Liver (tissue), 8 donors: ENCODE measurements at regions not wholly inside any gene's neighbourhood (a gene's known extent, or its start where the extent isn't known, plus 50 kb on each side); places are given as distances from the start of the nearest gene placed in this dataset.

Experiments
- DNase-seq: peaks from one replicate; pipeline ENCODE4 v3.0.0-alpha.2; 2017; ENCODE audit warnings: low spot score
- H3K27ac ChIP-seq, 2 donors: one replicate each; pipeline ENCODE4 v1.7.0; 2013; ENCODE audit warnings: inconsistent platforms in 2 of 2, low read length in 2 of 2, control low read depth in 1 of 2, low read depth in 1 of 2, mild to moderate bottlenecking in 1 of 2
- H3K27me3 ChIP-seq, 4 donors: one replicate each; pipeline versions ENCODE4 v1.6.1 to v1.7.0; 2013; ENCODE audit warnings: low read length in 3 of 4, inconsistent platforms in 1 of 4, mild to moderate bottlenecking in 1 of 4, moderate library complexity in 1 of 4; ENCODE audit not compliant: control insufficient read depth in 4 of 4, insufficient read depth in 4 of 4
- H3K36me3 ChIP-seq, 4 donors: one replicate each; pipeline versions ENCODE4 v1.6.1 to v1.7.0; 2013; ENCODE audit warnings: low read length in 3 of 4, mild to moderate bottlenecking in 3 of 4, low read depth in 1 of 4, moderate library complexity in 1 of 4; ENCODE audit not compliant: control insufficient read depth in 4 of 4, insufficient read depth in 3 of 4
- H3K4me1 ChIP-seq, 4 donors: one replicate each; pipeline versions ENCODE4 v1.6.1 to v1.7.0; 2013; ENCODE audit warnings: low read length in 3 of 4, mild to moderate bottlenecking in 3 of 4, moderate library complexity in 1 of 4; ENCODE audit not compliant: control insufficient read depth in 4 of 4, insufficient read depth in 4 of 4
- H3K4me3 ChIP-seq, 3 donors: one replicate each; pipeline versions ENCODE4 v1.6.1 to v1.7.0; 2013; ENCODE audit warnings: low read length in 3 of 3, control low read depth in 1 of 3, low read depth in 1 of 3, mild to moderate bottlenecking in 1 of 3
- H3K9ac ChIP-seq, 2 donors: one replicate each; pipeline ENCODE4 v1.7.0; 2013; ENCODE audit warnings: low read length in 2 of 2, mild to moderate bottlenecking in 2 of 2, moderate library complexity in 2 of 2, control low read depth in 1 of 2, low read depth in 1 of 2
- H3K9me3 ChIP-seq, 4 donors: one replicate each; pipeline versions ENCODE4 v1.6.1 to v1.7.0; 2013; ENCODE audit warnings: low read length in 3 of 4; ENCODE audit not compliant: control insufficient read depth in 4 of 4
- ATF3 ChIP-seq: IDR thresholded peaks from 2 replicates; pipeline ENCODE4 v1.6.1; 2016; ENCODE audit warnings: antibody characterized with exemption
- CTCF ChIP-seq: fragments of 150-350 bp; IDR thresholded peaks from 2 replicates; pipeline ENCODE4 v1.5.1; 2017; ENCODE audit warnings: improper control_type of control experiment, low read depth, low read length; ENCODE audit not compliant: missing input control
- EGR1 ChIP-seq, 2 donors: IDR thresholded peaks; 2 replicates each; pipeline ENCODE4 v1.6.1; 2016 to 2018; ENCODE audit warnings: antibody characterized with exemption in 2 of 2, low read depth in 2 of 2
- FOXA1 ChIP-seq: IDR thresholded peaks from 2 replicates; pipeline ENCODE4 v1.6.1; 2016; ENCODE audit warnings: antibody characterized with exemption
- FOXA2 ChIP-seq: IDR thresholded peaks from 2 replicates; pipeline ENCODE4 v1.6.1; 2016; ENCODE audit warnings: antibody characterized with exemption
- GABPA ChIP-seq, 2 donors: IDR thresholded peaks in 1 of 2; conservative IDR thresholded peaks in 1 of 2; 2 replicates each; pipeline ENCODE4 v1.6.1; 2016; ENCODE audit warnings: antibody characterized with exemption in 2 of 2, mild to moderate bottlenecking in 1 of 2, moderate library complexity in 1 of 2
- HNF4A ChIP-seq, 2 donors: conservative IDR thresholded peaks; 2 replicates each; pipeline ENCODE4 v1.6.1; 2016; ENCODE audit warnings: antibody characterized with exemption in 2 of 2, mild to moderate bottlenecking in 2 of 2
- HNF4G ChIP-seq: IDR thresholded peaks from 2 replicates; pipeline ENCODE4 v1.6.1; 2016; ENCODE audit warnings: antibody characterized with exemption
- JUND ChIP-seq, 2 donors: IDR thresholded peaks; 2 replicates each; pipeline ENCODE4 v1.6.1; 2016; ENCODE audit warnings: antibody characterized with exemption in 2 of 2
- MAX ChIP-seq: IDR thresholded peaks from 2 replicates; pipeline ENCODE4 v1.6.1; 2016; ENCODE audit warnings: antibody characterized with exemption
- NR2F2 ChIP-seq: IDR thresholded peaks from 2 replicates; pipeline ENCODE4 v1.6.1; 2016; ENCODE audit warnings: antibody characterized with exemption
- RAD21 ChIP-seq, 2 donors: IDR thresholded peaks; 2 replicates each; pipeline ENCODE4 v1.6.1; 2016; ENCODE audit warnings: antibody characterized with exemption in 2 of 2, mild to moderate bottlenecking in 2 of 2
- RXRA ChIP-seq, 2 donors: IDR thresholded peaks; 2 replicates each; pipeline ENCODE4 v1.6.1; 2017 to 2018; ENCODE audit warnings: antibody characterized with exemption in 2 of 2, mild to moderate bottlenecking in 1 of 2
- SP1 ChIP-seq: IDR thresholded peaks from 2 replicates; pipeline ENCODE4 v1.6.1; 2018; ENCODE audit warnings: antibody characterized with exemption, mild to moderate bottlenecking
- TAF1 ChIP-seq: conservative IDR thresholded peaks from 2 replicates; pipeline ENCODE4 v1.6.1; 2016; ENCODE audit warnings: antibody characterized with exemption, mild to moderate bottlenecking
- YY1 ChIP-seq: IDR thresholded peaks from 2 replicates; pipeline ENCODE4 v1.6.1; 2016; ENCODE audit warnings: antibody characterized with exemption, mild to moderate bottlenecking
- WGBS: extraction: QIAGEN DNeasy Blood & Tissue Kit; methylation state at CpG from one replicate; pipeline ENCODE4 v1.1.7; 2013; 5-methylcytosine and 5-hydroxymethylcytosine counted together
- TF ChIP-seq, protein P1 (sequence below): IDR thresholded peaks from 2 replicates; pipeline ENCODE4 v1.6.1; 2016; ENCODE audit warnings: antibody characterized with exemption
- TF ChIP-seq, protein P2 (sequence below): IDR thresholded peaks from 2 replicates; pipeline ENCODE4 v1.6.1; 2016; ENCODE audit warnings: antibody characterized with exemption, mild to moderate bottlenecking
- donor health status: healthy.
- donor health status: healthy.
- donor health status: healthy.
- donor health status: healthy.
- donor health status: healthy.

DNA sequence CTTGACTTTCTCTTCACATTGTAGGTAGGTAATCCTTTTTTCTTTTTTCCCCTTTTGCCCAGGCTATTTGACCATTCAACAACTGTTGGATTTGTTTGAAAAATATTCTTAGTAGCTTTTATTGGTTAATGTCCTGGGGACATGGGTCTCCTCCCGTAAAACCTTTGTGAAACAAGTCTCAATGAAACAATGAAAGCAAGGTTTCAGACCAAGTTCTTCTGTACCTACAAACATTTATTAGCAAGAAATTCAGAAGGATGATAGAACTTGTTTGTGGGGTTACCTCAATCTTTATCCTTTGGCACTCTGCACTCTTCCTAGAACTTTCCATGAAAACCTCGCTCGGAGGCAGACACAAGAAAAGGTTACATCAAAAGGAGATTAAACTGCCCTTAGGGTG lies 190.7 kb upstream of the ANK2 start:
- 94% methylated on average over 3 of the region's 3 CpGs for WGBS
- DNase-seq = no peak
- no peaks in the 10 kb centered on the region for H3K36me3 ChIP-seq
- no peaks in the 10 kb centered on the region for H3K4me1 ChIP-seq
- H3K4me3 ChIP-seq = no peak overlapping the region
- no peak overlapping the region for H3K9ac ChIP-seq
- H3K27me3 ChIP-seq = no peaks in the 10 kb centered on the region
- TF ChIP-seq MAX (no peak), GABPA (IDR thresholded peaks at IDR 0.05 in 1 of 2, conservative IDR thresholded peaks at IDR 0.05 in 1 of 2) (no peak), TAF1 (no peak), JUND (IDR thresholded peaks at IDR 0.05) (no peak), FOXA2 (no peak), RAD21 (IDR thresholded peaks at IDR 0.05) (no peak), RXRA (IDR thresholded peaks at IDR 0.05) (no peak), HNF4G (no peak), YY1 (no peak), EGR1 (IDR thresholded peaks at IDR 0.05; ENCODE audit: low read depth in 2 of 2) (no peak), HNF4A (conservative IDR thresholded peaks at IDR 0.05) (no peak), CTCF (no peak), NR2F2 (no peak), ATF3 (no peak), SP1 (no peak), FOXA1 (no peak)
- TF ChIP-seq, protein P1, sequence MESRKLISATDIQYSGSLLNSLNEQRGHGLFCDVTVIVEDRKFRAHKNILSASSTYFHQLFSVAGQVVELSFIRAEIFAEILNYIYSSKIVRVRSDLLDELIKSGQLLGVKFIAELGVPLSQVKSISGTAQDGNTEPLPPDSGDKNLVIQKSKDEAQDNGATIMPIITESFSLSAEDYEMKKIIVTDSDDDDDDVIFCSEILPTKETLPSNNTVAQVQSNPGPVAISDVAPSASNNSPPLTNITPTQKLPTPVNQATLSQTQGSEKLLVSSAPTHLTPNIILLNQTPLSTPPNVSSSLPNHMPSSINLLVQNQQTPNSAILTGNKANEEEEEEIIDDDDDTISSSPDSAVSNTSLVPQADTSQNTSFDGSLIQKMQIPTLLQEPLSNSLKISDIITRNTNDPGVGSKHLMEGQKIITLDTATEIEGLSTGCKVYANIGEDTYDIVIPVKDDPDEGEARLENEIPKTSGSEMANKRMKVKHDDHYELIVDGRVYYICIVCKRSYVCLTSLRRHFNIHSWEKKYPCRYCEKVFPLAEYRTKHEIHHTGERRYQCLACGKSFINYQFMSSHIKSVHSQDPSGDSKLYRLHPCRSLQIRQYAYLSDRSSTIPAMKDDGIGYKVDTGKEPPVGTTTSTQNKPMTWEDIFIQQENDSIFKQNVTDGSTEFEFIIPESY = no peak
- TF ChIP-seq, protein P2, sequence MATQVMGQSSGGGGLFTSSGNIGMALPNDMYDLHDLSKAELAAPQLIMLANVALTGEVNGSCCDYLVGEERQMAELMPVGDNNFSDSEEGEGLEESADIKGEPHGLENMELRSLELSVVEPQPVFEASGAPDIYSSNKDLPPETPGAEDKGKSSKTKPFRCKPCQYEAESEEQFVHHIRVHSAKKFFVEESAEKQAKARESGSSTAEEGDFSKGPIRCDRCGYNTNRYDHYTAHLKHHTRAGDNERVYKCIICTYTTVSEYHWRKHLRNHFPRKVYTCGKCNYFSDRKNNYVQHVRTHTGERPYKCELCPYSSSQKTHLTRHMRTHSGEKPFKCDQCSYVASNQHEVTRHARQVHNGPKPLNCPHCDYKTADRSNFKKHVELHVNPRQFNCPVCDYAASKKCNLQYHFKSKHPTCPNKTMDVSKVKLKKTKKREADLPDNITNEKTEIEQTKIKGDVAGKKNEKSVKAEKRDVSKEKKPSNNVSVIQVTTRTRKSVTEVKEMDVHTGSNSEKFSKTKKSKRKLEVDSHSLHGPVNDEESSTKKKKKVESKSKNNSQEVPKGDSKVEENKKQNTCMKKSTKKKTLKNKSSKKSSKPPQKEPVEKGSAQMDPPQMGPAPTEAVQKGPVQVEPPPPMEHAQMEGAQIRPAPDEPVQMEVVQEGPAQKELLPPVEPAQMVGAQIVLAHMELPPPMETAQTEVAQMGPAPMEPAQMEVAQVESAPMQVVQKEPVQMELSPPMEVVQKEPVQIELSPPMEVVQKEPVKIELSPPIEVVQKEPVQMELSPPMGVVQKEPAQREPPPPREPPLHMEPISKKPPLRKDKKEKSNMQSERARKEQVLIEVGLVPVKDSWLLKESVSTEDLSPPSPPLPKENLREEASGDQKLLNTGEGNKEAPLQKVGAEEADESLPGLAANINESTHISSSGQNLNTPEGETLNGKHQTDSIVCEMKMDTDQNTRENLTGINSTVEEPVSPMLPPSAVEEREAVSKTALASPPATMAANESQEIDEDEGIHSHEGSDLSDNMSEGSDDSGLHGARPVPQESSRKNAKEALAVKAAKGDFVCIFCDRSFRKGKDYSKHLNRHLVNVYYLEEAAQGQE = no peak
- H3K9me3 ChIP-seq = no peaks in the 10 kb centered on the region
- no peak overlapping the region for H3K27ac ChIP-seq
